Gastrocnemius medialis (tissue), 4 donors: ENCODE measurements at regions not wholly inside any gene's neighbourhood (a gene's known extent, or its start where the extent isn't known, plus 50 kb on each side); places are given as distances from the start of the nearest gene placed in this dataset.

Source experiments
- ATAC-seq, 2 donors: fragments of 150-250 bp; one replicate each; pipeline ENCODE4 v1.9.1; 2016
- DNase-seq, 2 donors: peaks; one replicate each; pipeline ENCODE4 v3.0.0-alpha.2; 2019
- H3K27ac ChIP-seq, 4 donors: fragments of 200-600 bp; sonication (generic); 1 replicate in 1 of 4; 2 replicates in 3 of 4; pipeline ENCODE4 v1.5.1; 2016 to 2018; ENCODE audit warnings: mild to moderate bottlenecking in 2 of 4, moderate library complexity in 1 of 4
- H3K27me3 ChIP-seq, 3 donors: fragments of 200-600 bp; sonication (generic) in 2 of 3; 1 replicate in 1 of 3; 2 replicates in 2 of 3; pipeline versions ENCODE4 v1.5.1 to v1.6.0; 2016 to 2019; ENCODE audit warnings: mild to moderate bottlenecking in 1 of 3, moderate library complexity in 1 of 3
- H3K36me3 ChIP-seq, 2 donors: fragments of 200-600 bp; sonication (generic) in 1 of 2; one replicate each; pipeline ENCODE4 v1.5.1; 2017 to 2018
- H3K4me1 ChIP-seq, 2 donors: fragments of 200-600 bp; sonication (generic) in 1 of 2; one replicate each; pipeline ENCODE4 v1.5.1; 2016 to 2017; ENCODE audit warnings: mild to moderate bottlenecking in 2 of 2
- H3K4me3 ChIP-seq, 4 donors: fragments of 200-600 bp; sonication (generic) in 3 of 4; 1 replicate in 1 of 4; 2 replicates in 3 of 4; pipeline ENCODE4 v1.5.1; 2016 to 2019; ENCODE audit warnings: mild to moderate bottlenecking in 2 of 4
- H3K9me3 ChIP-seq, 3 donors: fragments of 200-600 bp; sonication (generic) in 2 of 3; 1 replicate in 1 of 3; 2 replicates in 2 of 3; pipeline ENCODE4 v1.5.1; 2016 to 2019
- POLR2A ChIP-seq, 2 donors: fragments of 450-650 bp; IDR thresholded peaks; one replicate each; pipeline ENCODE4 v1.6.1; 2017; ENCODE audit warnings: antibody characterized with exemption in 2 of 2, mild to moderate bottlenecking in 2 of 2, moderate library complexity in 2 of 2
- in situ Hi-C, 4 donors: fragments of 200-750 bp; cut with MboI; loops; one replicate each; pipeline versions ENCODE4 v1.15.0 to v1.8.0; 2017; ENCODE audit warnings: low sequenced_read_pairs in 4 of 4
- intact Hi-C: fragments of 100-400 bp; cut with DNase I; formaldehyde crosslinking; loops from one replicate; pipeline ENCODE4 v1.15.1; 2023; ENCODE audit warnings: low total_unique reads
- TF ChIP-seq, protein P1 (sequence below), 5 experiments: fragments of 450-650 bp in 3 of 5; fragments of 200-600 bp in 2 of 5; sonication (generic) in 2 of 5; IDR thresholded peaks in 4 of 5; conservative IDR thresholded peaks in 1 of 5; 1 replicate in 4 of 5; 2 replicates in 1 of 5; pipeline ENCODE4 v1.5.1; 2016 to 2019; ENCODE audit warnings: antibody characterized with exemption in 5 of 5, mild to moderate bottlenecking in 3 of 5, moderate library complexity in 3 of 5

DNA sequence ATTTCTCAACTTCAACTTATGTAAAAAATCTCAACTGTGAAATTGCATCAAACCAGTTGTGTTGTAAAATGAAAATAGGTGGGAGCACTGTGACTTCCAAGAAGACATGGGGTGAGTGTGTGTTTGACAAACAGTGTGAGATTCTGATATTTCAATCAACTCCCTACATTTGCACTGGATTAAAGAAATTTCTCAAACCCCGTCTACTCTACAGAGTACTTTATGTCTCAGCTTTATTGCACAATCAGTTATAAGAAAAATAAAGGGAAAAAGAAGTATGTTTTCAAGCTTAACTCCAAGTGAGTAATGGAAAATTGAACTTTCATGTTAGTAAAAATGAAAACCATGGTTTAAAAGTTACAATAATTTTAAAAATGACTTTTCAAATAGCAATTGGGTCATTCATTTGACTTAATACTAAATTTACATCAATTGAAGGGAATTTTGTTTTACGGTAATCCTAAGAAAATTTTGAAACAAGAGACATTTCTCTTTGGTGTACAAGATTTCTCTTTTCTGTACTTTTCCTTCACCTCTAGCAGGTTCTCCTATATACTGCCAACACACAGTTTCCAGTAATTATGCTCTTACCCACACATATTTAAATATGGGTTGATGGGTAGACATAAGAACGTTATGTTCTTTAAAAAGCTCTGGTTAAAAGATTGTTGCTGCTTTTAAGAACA lies 80.3 kb downstream of the CDO1 start:
- in situ Hi-C loops: no loop called here
- ATAC-seq (no peak), DNase-seq (no peak)
- H3K27ac ChIP-seq: peak overlapping the region in 1 of 4 donors; percentile 27
- intact Hi-C loops: no loop called here
- no peak overlapping the region for H3K4me3 ChIP-seq
- no peaks in the 10 kb centered on the region for H3K9me3 ChIP-seq
- no peaks in the 10 kb centered on the region for H3K4me1 ChIP-seq
- no peaks in the 10 kb centered on the region for H3K36me3 ChIP-seq
- no peaks in the 10 kb centered on the region for H3K27me3 ChIP-seq
- TF ChIP-seq, protein P1, sequence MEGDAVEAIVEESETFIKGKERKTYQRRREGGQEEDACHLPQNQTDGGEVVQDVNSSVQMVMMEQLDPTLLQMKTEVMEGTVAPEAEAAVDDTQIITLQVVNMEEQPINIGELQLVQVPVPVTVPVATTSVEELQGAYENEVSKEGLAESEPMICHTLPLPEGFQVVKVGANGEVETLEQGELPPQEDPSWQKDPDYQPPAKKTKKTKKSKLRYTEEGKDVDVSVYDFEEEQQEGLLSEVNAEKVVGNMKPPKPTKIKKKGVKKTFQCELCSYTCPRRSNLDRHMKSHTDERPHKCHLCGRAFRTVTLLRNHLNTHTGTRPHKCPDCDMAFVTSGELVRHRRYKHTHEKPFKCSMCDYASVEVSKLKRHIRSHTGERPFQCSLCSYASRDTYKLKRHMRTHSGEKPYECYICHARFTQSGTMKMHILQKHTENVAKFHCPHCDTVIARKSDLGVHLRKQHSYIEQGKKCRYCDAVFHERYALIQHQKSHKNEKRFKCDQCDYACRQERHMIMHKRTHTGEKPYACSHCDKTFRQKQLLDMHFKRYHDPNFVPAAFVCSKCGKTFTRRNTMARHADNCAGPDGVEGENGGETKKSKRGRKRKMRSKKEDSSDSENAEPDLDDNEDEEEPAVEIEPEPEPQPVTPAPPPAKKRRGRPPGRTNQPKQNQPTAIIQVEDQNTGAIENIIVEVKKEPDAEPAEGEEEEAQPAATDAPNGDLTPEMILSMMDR (IDR thresholded peaks at IDR 0.05 in 4 of 5, conservative IDR thresholded peaks at IDR 0.05 in 1 of 5): no peak
- no peak for TF ChIP-seq POLR2A (IDR thresholded peaks at IDR 0.05)

DNA sequence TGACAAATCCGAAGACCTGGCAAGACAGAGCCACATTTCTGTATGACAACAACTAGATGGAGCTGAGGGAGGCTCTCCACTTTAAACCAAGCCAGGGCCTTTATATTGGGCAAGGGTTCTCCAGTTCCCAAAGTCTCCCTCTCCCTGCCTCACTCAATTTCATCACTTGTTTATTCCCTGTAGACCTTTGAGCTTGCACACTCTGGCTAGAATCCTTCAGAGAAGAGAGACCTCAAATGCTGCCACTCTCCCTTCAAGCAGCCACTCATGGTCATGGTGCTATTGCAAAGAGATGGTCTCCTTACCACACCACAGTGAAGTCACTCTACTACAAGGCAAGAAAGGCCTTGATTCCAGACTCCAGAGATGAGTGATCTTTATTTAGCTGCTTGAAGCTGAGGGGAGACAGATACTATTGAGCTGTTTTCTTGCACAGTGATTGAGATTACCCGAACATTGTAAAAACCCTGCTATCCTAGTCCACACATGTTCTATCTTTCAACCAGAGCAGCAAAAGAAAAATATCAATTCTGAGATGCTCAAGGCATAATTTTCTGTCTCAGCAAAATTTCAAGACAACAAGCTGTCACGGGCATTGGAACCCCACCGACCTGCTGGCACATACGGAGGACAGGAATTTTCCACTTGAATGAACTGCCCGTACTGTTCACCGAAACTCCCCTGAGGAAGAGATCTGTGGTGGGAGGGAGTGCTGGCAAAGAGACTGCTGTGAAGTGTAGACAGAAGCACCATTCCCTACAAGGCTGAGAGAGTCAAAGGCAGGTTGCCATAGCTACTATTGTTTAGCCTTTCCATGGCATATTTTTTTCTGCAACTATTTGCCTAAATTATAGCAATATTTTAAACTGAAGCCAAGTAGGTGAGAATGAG lies 81.1 kb downstream of the CDO1 start:
- no peak overlapping the region for H3K4me3 ChIP-seq
- no peaks in the 10 kb centered on the region for H3K27me3 ChIP-seq
- H3K27ac ChIP-seq: peak overlapping the region in 2 of 4 donors; percentile 27 to 39
- no peaks in the 10 kb centered on the region for H3K9me3 ChIP-seq
- no peaks in the 10 kb centered on the region for H3K4me1 ChIP-seq
- TF ChIP-seq, protein P1 (IDR thresholded peaks at IDR 0.05 in 4 of 5, conservative IDR thresholded peaks at IDR 0.05 in 1 of 5): no peak
- TF ChIP-seq POLR2A (IDR thresholded peaks at IDR 0.05): no peak
- H3K36me3 ChIP-seq: no peaks in the 10 kb centered on the region
- intact Hi-C loops (no loop called here), in situ Hi-C loops (no loop called here)
- ATAC-seq (peak; percentile 50 to 82), DNase-seq (peak; percentile 6 to 34)

DNA sequence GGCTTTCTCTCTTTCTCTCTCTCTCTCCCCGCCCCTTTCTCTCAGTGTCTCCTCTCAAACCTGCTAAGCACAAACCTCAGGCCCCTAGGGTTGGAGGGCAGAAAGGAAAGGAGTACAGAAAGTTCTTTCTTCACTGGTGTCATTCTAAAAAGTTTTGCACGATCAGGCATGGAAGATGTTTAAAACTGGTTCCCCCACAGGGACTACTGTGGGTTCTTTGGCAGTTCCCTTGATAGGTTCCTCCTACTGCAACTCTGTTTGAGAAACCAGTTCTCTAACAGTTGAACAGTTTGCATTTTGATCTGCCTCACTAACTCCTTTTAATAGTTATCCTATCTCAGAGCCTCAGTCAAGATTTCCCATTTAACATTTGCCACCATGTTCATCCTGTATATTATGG lies 82.9 kb downstream of the CDO1 start:
- H3K9me3 ChIP-seq: no peaks in the 10 kb centered on the region
- H3K4me1 ChIP-seq: no peaks in the 10 kb centered on the region
- ATAC-seq: no peak
- H3K4me3 ChIP-seq: no peak overlapping the region
- DNase-seq: no peak
- no peak overlapping the region for H3K27ac ChIP-seq
- no peaks in the 10 kb centered on the region for H3K27me3 ChIP-seq
- TF ChIP-seq, protein P1 (IDR thresholded peaks at IDR 0.05 in 4 of 5, conservative IDR thresholded peaks at IDR 0.05 in 1 of 5): no peak
- no peak for TF ChIP-seq POLR2A (IDR thresholded peaks at IDR 0.05)
- in situ Hi-C loops: no loop called here
- H3K36me3 ChIP-seq: no peaks in the 10 kb centered on the region
- intact Hi-C loops: no loop called here

DNA sequence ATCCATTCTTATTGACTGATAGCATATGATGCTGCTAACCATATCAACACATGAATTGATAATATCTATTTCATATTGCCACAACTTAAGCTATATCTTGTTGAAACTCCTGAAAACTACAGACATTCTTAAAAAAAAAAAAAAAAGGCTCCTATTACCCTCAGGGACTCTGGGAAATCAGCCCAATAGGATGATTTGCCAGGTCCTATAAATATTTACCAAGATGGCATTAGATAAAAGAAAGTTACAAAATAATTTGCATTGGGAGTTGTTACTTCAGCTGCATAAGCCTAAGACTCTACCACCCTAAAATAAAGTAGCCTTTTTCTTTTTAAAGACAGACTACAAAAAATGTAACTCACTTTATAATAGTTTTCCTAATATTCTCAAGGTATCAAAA lies 84.4 kb downstream of the CDO1 start:
- Histone ChIP-seq H3K27me3 (no peaks in the 10 kb centered on the region), H3K27ac (no peak overlapping the region), H3K4me3 (no peak overlapping the region), H3K9me3 (no peaks in the 10 kb centered on the region), H3K36me3 (no peaks in the 10 kb centered on the region), H3K4me1 (no peaks in the 10 kb centered on the region)
- ATAC-seq (no peak), DNase-seq (no peak)
- TF ChIP-seq POLR2A (IDR thresholded peaks at IDR 0.05): no peak
- TF ChIP-seq, protein P1 (IDR thresholded peaks at IDR 0.05 in 4 of 5, conservative IDR thresholded peaks at IDR 0.05 in 1 of 5): no peak
- intact Hi-C loops: no loop called here
- in situ Hi-C loops: no loop called here
